ENCODE measurements at regions not wholly inside any gene's neighbourhood (a gene's known extent, or its start where the extent isn't known, plus 50 kb on each side); places are given as distances from the start of the nearest gene placed in this dataset.

DNA sequence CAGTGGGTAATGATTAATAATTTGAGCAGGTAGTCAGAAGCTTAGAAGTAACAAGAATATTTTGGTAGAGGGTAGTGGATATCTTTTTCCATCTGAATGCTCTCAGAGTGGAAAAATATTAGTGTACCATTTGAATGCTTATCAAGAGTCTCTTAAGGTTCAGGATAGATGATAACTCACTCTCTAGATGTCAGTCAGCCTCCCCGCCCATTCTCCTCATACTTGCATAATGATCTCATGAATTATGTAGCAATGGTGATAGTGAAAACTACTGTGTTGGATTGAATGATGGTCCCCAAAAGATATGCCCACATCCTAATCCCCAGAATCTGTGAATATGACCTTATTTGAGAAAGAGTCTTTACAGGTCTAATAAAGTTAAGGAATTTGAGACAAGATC lies 132.7 kb upstream of the KLF12 start:
- TF ChIP-seq, protein P1, sequence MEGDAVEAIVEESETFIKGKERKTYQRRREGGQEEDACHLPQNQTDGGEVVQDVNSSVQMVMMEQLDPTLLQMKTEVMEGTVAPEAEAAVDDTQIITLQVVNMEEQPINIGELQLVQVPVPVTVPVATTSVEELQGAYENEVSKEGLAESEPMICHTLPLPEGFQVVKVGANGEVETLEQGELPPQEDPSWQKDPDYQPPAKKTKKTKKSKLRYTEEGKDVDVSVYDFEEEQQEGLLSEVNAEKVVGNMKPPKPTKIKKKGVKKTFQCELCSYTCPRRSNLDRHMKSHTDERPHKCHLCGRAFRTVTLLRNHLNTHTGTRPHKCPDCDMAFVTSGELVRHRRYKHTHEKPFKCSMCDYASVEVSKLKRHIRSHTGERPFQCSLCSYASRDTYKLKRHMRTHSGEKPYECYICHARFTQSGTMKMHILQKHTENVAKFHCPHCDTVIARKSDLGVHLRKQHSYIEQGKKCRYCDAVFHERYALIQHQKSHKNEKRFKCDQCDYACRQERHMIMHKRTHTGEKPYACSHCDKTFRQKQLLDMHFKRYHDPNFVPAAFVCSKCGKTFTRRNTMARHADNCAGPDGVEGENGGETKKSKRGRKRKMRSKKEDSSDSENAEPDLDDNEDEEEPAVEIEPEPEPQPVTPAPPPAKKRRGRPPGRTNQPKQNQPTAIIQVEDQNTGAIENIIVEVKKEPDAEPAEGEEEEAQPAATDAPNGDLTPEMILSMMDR (IDR thresholded peaks at IDR 0.05): no peak
- TF ChIP-seq POLR2A (IDR thresholded peaks at IDR 0.05): no peak
